Epithelial cell of proximal tubule (primary cell): ENCODE measurements at regions not wholly inside any gene's neighbourhood (a gene's known extent, or its start where the extent isn't known, plus 50 kb on each side); places are given as distances from the start of the nearest gene placed in this dataset.

Experiments
- DNase-seq: peaks from one replicate; pipeline ENCODE4 v3.0.0-alpha.2; 2011; ENCODE audit warnings: low read depth
- H3K4me3 ChIP-seq: 2 replicates; pipeline ENCODE4 v1.5.1; 2011; ENCODE audit warnings: low read depth, mild to moderate bottlenecking, low read length
- TF ChIP-seq, protein P1 (sequence below): conservative IDR thresholded peaks from 2 replicates; pipeline ENCODE4 v1.5.1; 2012; ENCODE audit warnings: low read depth, mild to moderate bottlenecking, low read length

DNA sequence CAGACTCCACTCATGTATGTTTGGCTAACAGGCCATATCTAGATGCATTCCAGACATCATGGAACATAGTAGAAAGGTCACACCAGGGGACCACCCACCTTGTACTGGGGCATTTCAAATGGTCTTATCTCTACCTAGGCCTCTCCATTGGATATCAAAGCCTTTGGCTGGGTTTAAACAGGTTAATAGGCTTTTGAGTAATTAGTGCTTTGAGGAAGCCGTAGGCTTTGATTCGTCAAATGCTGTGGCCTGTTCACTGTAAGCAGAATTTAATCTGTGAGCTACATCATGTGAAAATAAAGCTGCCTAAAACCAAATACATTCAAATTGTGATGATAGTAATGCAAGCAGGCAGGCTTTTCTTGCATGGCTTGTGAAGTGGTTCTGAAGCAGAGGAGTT, 129.5 kb downstream of the ST8SIA2 start:
- TF ChIP-seq, protein P1, sequence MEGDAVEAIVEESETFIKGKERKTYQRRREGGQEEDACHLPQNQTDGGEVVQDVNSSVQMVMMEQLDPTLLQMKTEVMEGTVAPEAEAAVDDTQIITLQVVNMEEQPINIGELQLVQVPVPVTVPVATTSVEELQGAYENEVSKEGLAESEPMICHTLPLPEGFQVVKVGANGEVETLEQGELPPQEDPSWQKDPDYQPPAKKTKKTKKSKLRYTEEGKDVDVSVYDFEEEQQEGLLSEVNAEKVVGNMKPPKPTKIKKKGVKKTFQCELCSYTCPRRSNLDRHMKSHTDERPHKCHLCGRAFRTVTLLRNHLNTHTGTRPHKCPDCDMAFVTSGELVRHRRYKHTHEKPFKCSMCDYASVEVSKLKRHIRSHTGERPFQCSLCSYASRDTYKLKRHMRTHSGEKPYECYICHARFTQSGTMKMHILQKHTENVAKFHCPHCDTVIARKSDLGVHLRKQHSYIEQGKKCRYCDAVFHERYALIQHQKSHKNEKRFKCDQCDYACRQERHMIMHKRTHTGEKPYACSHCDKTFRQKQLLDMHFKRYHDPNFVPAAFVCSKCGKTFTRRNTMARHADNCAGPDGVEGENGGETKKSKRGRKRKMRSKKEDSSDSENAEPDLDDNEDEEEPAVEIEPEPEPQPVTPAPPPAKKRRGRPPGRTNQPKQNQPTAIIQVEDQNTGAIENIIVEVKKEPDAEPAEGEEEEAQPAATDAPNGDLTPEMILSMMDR: no peak
- no peak overlapping the region for H3K4me3 ChIP-seq
- no peak for DNase-seq

DNA sequence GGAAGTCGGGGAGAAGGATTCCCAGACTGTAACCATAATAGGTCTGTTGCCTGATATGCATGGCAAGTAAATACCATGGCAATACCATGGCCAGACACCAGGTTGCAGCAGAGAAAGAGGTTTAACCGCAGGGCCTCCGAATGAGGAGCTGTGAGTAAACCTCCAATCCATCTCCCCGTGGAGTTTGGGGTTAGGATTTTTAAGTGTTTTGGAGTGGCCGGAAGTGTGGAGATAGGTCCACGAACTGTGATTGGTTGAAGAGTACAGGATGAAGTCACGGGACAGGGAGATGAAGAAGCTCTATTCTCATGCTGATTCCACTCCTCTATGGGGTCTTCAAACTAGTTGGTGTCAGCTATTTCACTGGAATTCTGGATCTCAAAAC, 127.9 kb downstream of the ST8SIA2 start:
- H3K4me3 ChIP-seq: no peak overlapping the region
- DNase-seq: no peak
- TF ChIP-seq, protein P1: peak; percentile 89

DNA sequence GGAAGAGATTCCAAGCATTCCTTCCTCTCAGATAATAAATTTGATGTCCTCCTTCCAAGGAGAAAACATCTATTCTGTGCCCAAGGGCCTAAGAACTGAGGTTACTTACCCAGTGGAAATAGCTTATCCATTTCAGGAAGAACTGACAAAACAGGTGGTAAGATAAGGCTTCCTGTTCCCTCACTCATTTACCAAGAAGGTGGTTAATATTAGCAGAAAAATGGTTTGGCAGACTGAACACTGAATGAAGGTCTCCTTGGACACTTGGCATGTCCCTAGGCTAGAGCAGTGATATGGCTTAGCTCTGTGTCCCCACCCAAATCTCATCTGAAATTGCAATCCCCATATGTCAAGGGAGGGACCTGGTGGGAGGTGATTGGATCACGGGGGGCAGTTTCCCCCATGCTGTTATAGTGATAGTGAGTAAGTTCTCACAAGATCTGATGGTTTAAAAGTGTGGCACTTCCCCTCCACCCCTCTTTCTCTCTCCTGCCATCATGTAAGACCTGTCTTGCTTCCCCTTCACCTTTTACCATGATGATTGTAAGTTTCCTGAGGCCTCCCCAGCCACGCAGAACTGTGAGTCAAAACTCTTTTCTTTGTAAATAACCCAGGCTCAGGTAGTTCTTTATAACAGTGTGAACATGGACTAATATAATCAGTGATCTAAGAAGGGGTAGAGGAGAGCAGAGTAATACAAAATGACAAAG, 127.4 kb downstream of the ST8SIA2 start:
- TF ChIP-seq, protein P1: no peak
- H3K4me3 ChIP-seq: no peak overlapping the region
- no peak for DNase-seq

DNA sequence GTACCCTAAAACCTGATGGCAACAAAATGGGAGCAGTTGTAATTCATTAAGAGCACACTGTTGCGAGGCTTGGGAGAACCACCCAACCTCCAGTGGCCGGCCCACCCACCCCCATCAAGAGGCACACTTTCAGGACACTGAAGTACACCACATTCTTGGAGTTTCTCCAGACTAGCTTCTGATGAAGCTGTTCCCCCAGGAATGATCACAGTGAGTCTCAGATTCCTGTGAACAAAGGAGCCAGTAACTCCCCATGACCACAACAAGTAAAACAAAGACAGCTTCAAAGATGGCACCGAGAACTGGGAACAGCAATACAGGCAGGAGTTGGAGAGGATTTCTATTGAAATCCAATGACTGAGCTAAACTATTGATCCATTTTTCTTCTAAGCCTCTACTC, 126.0 kb downstream of the ST8SIA2 start:
- TF ChIP-seq, protein P1: no peak
- no peak overlapping the region for H3K4me3 ChIP-seq
- DNase-seq: no peak
